ENCODE measurements at regions not wholly inside any gene's neighbourhood (a gene's known extent, or its start where the extent isn't known, plus 50 kb on each side); places are given as distances from the start of the nearest gene placed in this dataset.

- Mint-ChIP-seq H3K36me3 (ENCODE audit: insufficient read depth in 1 of 3, low read depth in 3 of 3) (no peaks in the 10 kb centered on the region), H3K9me3 (no peaks in the 10 kb centered on the region), H3K4me1 (peaks cover 20 to 24% of the 10 kb centered on the region in 2 experiments), H3K27me3 (ENCODE audit: low read depth) (peaks cover 32% of the 10 kb centered on the region), H3K4me3 (no peak overlapping the region; a peak in 1 of 5 replicates), H3K27ac (no peak overlapping the region)
- no peak overlapping the region for H3K56ac ChIP-seq (ENCODE audit: insufficient read length, low read depth, low read length)
- H3K27ac ChIP-seq (ENCODE audit: insufficient read length, low read depth, low read length): no peak overlapping the region
- H2BK12ac ChIP-seq (ENCODE audit: insufficient read length, low read depth, low read length): no peak overlapping the region
- H3K79me1 ChIP-seq (ENCODE audit: insufficient read depth, low read depth, low read length, poor library complexity, severe bottlenecking): no peaks in the 10 kb centered on the region
- no peak for DNase-seq
- no peak overlapping the region for H2AFZ ChIP-seq (ENCODE audit: low read length)
- no peak overlapping the region for H2BK20ac ChIP-seq (ENCODE audit: low read depth, low read length, poor library complexity, severe bottlenecking)
- no peak overlapping the region for H3T11ph ChIP-seq (ENCODE audit: low read length)
- H3K4me1 ChIP-seq (ENCODE audit: insufficient read depth, low read length): no peaks in the 10 kb centered on the region; the same call in 1 of the 2 replicates
- H2BK120ac ChIP-seq (ENCODE audit: low read depth, low read length, poor library complexity, severe bottlenecking): no peak overlapping the region
- no peak overlapping the region for H4K5ac ChIP-seq (ENCODE audit: insufficient read length, low read depth, low read length)
- no peak overlapping the region for H4K91ac ChIP-seq (ENCODE audit: insufficient read length, low read depth, low read length)
- no peaks in the 10 kb centered on the region for H4K20me1 ChIP-seq (ENCODE audit: control insufficient read depth, insufficient read depth, insufficient read length)
- H3K4me2 ChIP-seq (ENCODE audit: insufficient read depth, insufficient read length, low read length): no peak overlapping the region
- no peak overlapping the region for H4K8ac ChIP-seq (replicated peaks; ENCODE audit: insufficient read length, low read depth, low read length)
- H3K79me2 ChIP-seq (ENCODE audit: insufficient read depth, low read length): no peaks in the 10 kb centered on the region
- H3K23ac ChIP-seq (ENCODE audit: insufficient read length, low read depth, low read length): no peak overlapping the region
- TF ChIP-seq CTCF (conservative IDR thresholded peaks at IDR 0.05): no peak
- H3K23me2 ChIP-seq (ENCODE audit: insufficient read length, low read depth, low read length, poor library complexity, severe bottlenecking): no peaks in the 10 kb centered on the region
- H3K9ac ChIP-seq (ENCODE audit: extremely low read depth, insufficient read length, low read length): no peak overlapping the region
- no peak overlapping the region for H3K4ac ChIP-seq (ENCODE audit: low read depth, low read length)
- no peaks in the 10 kb centered on the region for H3K9me3 ChIP-seq (ENCODE audit: control insufficient read depth, low read depth, low read length)
- H2BK5ac ChIP-seq (ENCODE audit: insufficient read length, low read length): no peak overlapping the region
- H3K18ac ChIP-seq (ENCODE audit: insufficient read length, low read depth, low read length): no peak overlapping the region
- no CpG with 5 or more reads among the region's 3 CpGs for WGBS (ENCODE audit: extremely low coverage, insufficient read length, low lambda C conversion rate)
- no peaks in the 10 kb centered on the region for H3K27me3 ChIP-seq (ENCODE audit: insufficient read depth, low read length)
- H2AK5ac ChIP-seq (ENCODE audit: insufficient read length, low read length): no peak overlapping the region
- no peak overlapping the region for H2BK15ac ChIP-seq (ENCODE audit: low read depth, low read length)
- no peak overlapping the region for H3K14ac ChIP-seq (ENCODE audit: insufficient read depth, low read length)
Observed at GRCh38 chrX:110428144-110428543, 69.5 kb downstream of the RTL9 start.

Measured in H9 (cell line).